IMR-90 (cell line): ENCODE measurements at regions not wholly inside any gene's neighbourhood (a gene's known extent, or its start where the extent isn't known, plus 50 kb on each side); places are given as distances from the start of the nearest gene placed in this dataset.

Experiments used
- ATAC-seq: fragments of 200-7000 bp; cut with Tn5 transposase; 2 replicates; pipeline ENCODE4 v1.9.1; 2020; ENCODE audit warnings: low read depth, mild to moderate bottlenecking, moderate library complexity
- BruUV-seq: library from RNA; stranded (reverse); fragments of 400-500 nt; replicated peaks from 2 replicates; lab custom pipeline; 2021; lab: Mats Ljungman, UMichigan
- CTCF ChIA-PET: fragments of 300-600 bp; formaldehyde crosslinking; extraction: SDS; loops from one replicate; lab custom pipeline; 2021; ENCODE audit warnings: antibody characterized with exemption; lab: Yijun Ruan, JAX
- POLR2A ChIA-PET: fragments of 300-600 bp; sonication (Branson Sonifier 250); formaldehyde crosslinking; loops from one replicate; lab custom pipeline; 2022; ENCODE audit warnings: antibody characterized with exemption; ENCODE audit not compliant: unreplicated experiment; lab: Charles Lee
- DNase-seq: peaks from one replicate; pipeline ENCODE4 v3.0.0; 2013
- H2AFZ ChIP-seq: replicated peaks from 2 replicates; pipeline ENCODE3; 2013; ENCODE audit warnings: low read length, mild to moderate bottlenecking; ENCODE audit not compliant: poor library complexity
- H2AK5ac ChIP-seq: 2 replicates; pipeline ENCODE4 v1.6.1; 2013; ENCODE audit warnings: low read depth, low read length, inconsistent platforms
- H2AK9ac ChIP-seq: replicated peaks from 2 replicates; pipeline ENCODE3; 2013; ENCODE audit warnings: mild to moderate bottlenecking, low read depth, low read length, moderate library complexity; ENCODE audit not compliant: poor library complexity
- H2BK120ac ChIP-seq: 2 replicates; pipeline ENCODE4 v1.6.1; 2013; ENCODE audit warnings: low read depth, low read length, inconsistent platforms
- H2BK15ac ChIP-seq: 3 replicates; pipeline ENCODE4 v1.6.1; 2013; ENCODE audit warnings: low read depth, low read length, inconsistent platforms
- H2BK20ac ChIP-seq: 2 replicates; pipeline ENCODE4 v1.6.1; 2013; ENCODE audit warnings: low read depth, mild to moderate bottlenecking, inconsistent platforms, low read length, moderate library complexity
- H2BK5ac ChIP-seq: 2 replicates; pipeline ENCODE4 v1.6.1; 2013; ENCODE audit warnings: mild to moderate bottlenecking, low read depth, low read length, inconsistent platforms; ENCODE audit not compliant: poor library complexity, severe bottlenecking
- H3K14ac ChIP-seq: replicated peaks from 2 replicates; pipeline ENCODE4 v1.6.1; 2013; ENCODE audit warnings: low read depth, low read length, inconsistent platforms
- H3K18ac ChIP-seq: 2 replicates; pipeline ENCODE4 v1.6.1; 2013; ENCODE audit warnings: low read depth, low read length, control low read depth
- H3K23ac ChIP-seq: 2 replicates; pipeline ENCODE4 v1.6.1; 2013; ENCODE audit warnings: low read depth, low read length, inconsistent platforms
- H3K27ac ChIP-seq: 2 replicates; pipeline ENCODE4 v1.5.1; 2013; ENCODE audit warnings: mild to moderate bottlenecking, control low read depth, low read length; ENCODE audit not compliant: insufficient read depth
- H3K27me3 ChIP-seq: 2 replicates; pipeline ENCODE4 v1.6.1; 2013; ENCODE audit warnings: low read length; ENCODE audit not compliant: control insufficient read depth, insufficient read depth
- H3K36me3 ChIP-seq: 2 replicates; pipeline ENCODE4 v1.6.1; 2013; ENCODE audit warnings: low read length, mixed read lengths; ENCODE audit not compliant: control insufficient read depth, insufficient read depth
- H3K4ac ChIP-seq: 2 replicates; pipeline ENCODE4 v1.6.1; 2013; ENCODE audit warnings: low read depth, low read length, inconsistent platforms
- H3K4me1 ChIP-seq: 2 replicates; pipeline ENCODE4 v1.6.1; 2013; ENCODE audit warnings: low read length, mixed read lengths; ENCODE audit not compliant: control insufficient read depth, insufficient read depth
- H3K4me2 ChIP-seq: 2 replicates; pipeline ENCODE4 v1.6.1; 2013; ENCODE audit warnings: low read depth, mild to moderate bottlenecking, control low read depth, low read length, moderate library complexity
- H3K4me3 ChIP-seq: 2 replicates; pipeline ENCODE4 v1.5.1; 2013; ENCODE audit warnings: low read depth, mild to moderate bottlenecking, control low read depth, low read length, moderate library complexity; ENCODE audit not compliant: insufficient read depth
- H3K56ac ChIP-seq: 2 replicates; pipeline ENCODE4 v1.6.1; 2013; ENCODE audit warnings: low read length, inconsistent platforms; ENCODE audit not compliant: insufficient read depth; ENCODE audit errors: extremely low read depth
- H3K79me1 ChIP-seq, 2 experiments: 2 replicates each; pipeline ENCODE4 v1.6.1; 2013; ENCODE audit warnings: low read length in 2 of 2, inconsistent platforms in 1 of 2, low read depth in 1 of 2
- H3K9ac ChIP-seq: 2 replicates; pipeline ENCODE4 v1.6.1; 2013; ENCODE audit warnings: low read depth, low read length, control low read depth
- H3K9me1 ChIP-seq: 2 replicates; pipeline ENCODE4 v1.6.1; 2013; ENCODE audit warnings: low read length, inconsistent platforms; ENCODE audit not compliant: insufficient read depth
- H3K9me3 ChIP-seq: 2 replicates; pipeline ENCODE4 v1.6.1; 2013; ENCODE audit warnings: low read length; ENCODE audit not compliant: control insufficient read depth, insufficient read depth
- H4K20me1 ChIP-seq: 2 replicates; pipeline ENCODE4 v1.6.1; 2013; ENCODE audit warnings: low read length, inconsistent platforms; ENCODE audit not compliant: insufficient read depth
- H4K5ac ChIP-seq: 2 replicates; pipeline ENCODE4 v1.6.1; 2013; ENCODE audit warnings: mild to moderate bottlenecking, low read depth, low read length, control low read depth
- H4K8ac ChIP-seq, 2 experiments: 2 replicates each; pipeline ENCODE4 v1.6.1; 2013; ENCODE audit warnings: low read depth in 2 of 2, low read length in 2 of 2, control low read depth in 1 of 2, inconsistent platforms in 1 of 2
- H4K91ac ChIP-seq: 2 replicates; pipeline ENCODE4 v1.6.1; 2013; ENCODE audit warnings: low read depth, low read length, inconsistent platforms; ENCODE audit not compliant: insufficient read depth
- BHLHE40 ChIP-seq: fragments of 150-350 bp; IDR thresholded peaks from 2 replicates; pipeline ENCODE4 v1.6.1; 2016; ENCODE audit warnings: mild to moderate bottlenecking, low read depth, low read length
- MAZ ChIP-seq: IDR thresholded peaks from 2 replicates; pipeline ENCODE4 v1.6.1; 2012; ENCODE audit warnings: low read depth, mild to moderate bottlenecking, low read length, improper control_type of control experiment, moderate library complexity, borderline replicate concordance
- NFE2L2 ChIP-seq: fragments of 150-350 bp; IDR thresholded peaks from 2 replicates; pipeline ENCODE4 v1.6.1; 2016; ENCODE audit warnings: low read depth, mild to moderate bottlenecking, low read length
- POLR2A ChIP-seq: IDR thresholded peaks from 2 replicates; pipeline ENCODE4 v1.6.1; 2012; ENCODE audit warnings: mild to moderate bottlenecking, low read depth, low read length
- RFX5 ChIP-seq: IDR thresholded peaks from 2 replicates; pipeline ENCODE4 v1.8.0; 2012; ENCODE audit warnings: low read depth, mild to moderate bottlenecking, low read length, moderate library complexity
- WGBS, 2 experiments: methylation state at CpG; one replicate each; pipeline versions ENCODE4 v1.1.5 to v1.1.7; 2013; ENCODE audit warnings: missing lambda C conversion rate in 2 of 2; ENCODE audit not compliant: insufficient read length in 1 of 2; ENCODE audit errors: extremely low coverage in 2 of 2; 5-methylcytosine and 5-hydroxymethylcytosine counted together
- dilution Hi-C: fragments of 300-500 bp; cut with HindIII; formaldehyde crosslinking; loops from one replicate; pipeline ENCODE4 v1.14.3; 2018; ENCODE audit warnings: low sequenced_read_pairs; ENCODE audit not compliant: unreplicated experiment
- in situ Hi-C: fragments of 300-500 bp; cut with MboI; formaldehyde crosslinking; loops from 3 replicates; pipeline ENCODE4 v1.14.3; 2019; ENCODE audit warnings: low sequenced_read_pairs, inconsistent platforms, mixed read lengths
- intact Hi-C: fragments of 100-400 bp; cut with micrococcal nuclease; formaldehyde crosslinking; loops from 2 replicates; pipeline ENCODE4 v1.10.0; 2022

DNA sequence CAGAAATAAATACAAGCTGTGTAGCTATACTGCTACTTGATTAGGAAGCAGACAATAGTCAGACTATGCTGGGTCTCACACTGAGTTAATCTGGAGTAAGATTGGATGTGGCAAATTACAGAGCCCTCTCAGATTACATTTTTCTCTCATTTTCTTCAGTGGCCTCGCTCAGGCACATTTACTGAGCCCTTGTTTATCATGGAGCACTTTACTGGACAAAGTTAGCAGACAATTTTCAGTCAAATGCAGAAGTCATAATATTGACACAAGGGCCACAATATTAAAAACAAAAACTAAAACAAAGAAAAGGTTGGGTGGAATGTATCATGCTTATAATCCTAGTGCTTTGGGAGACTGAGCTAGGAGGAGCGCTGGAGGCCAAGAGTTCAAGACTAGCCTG is 95.0 kb upstream of the MAP3K7 start:
- ATAC-seq: no peak
- Histone ChIP-seq H2BK15ac (no peak overlapping the region), H3K14ac (no peak overlapping the region), H2AFZ (no peak overlapping the region), H2BK20ac (no peak overlapping the region), H4K91ac (no peak overlapping the region), H3K79me1 (no peaks in the 10 kb centered on the region), H2BK5ac (no peak overlapping the region), H4K8ac (no peak overlapping the region), H2AK9ac (no peak overlapping the region), H3K4ac (no peak overlapping the region), H3K27me3 (no peaks in the 10 kb centered on the region), H3K9me3 (no peaks in the 10 kb centered on the region), H3K4me2 (no peak overlapping the region), H3K27ac (no peak overlapping the region), H3K9me1 (no peaks in the 10 kb centered on the region), H3K4me1 (no peaks in the 10 kb centered on the region), H3K9ac (no peak overlapping the region), H3K4me3 (no peak overlapping the region), H2AK5ac (no peak overlapping the region), H4K5ac (no peak overlapping the region), H3K23ac (no peak overlapping the region), H3K36me3 (no peaks in the 10 kb centered on the region), H3K56ac (no peak overlapping the region), H4K20me1 (no peaks in the 10 kb centered on the region), H3K18ac (no peak overlapping the region), H2BK120ac (no peak overlapping the region)
- dilution Hi-C loops (no loop called here), intact Hi-C loops (no loop called here), in situ Hi-C loops (no loop called here)
- no peak for TF ChIP-seq NFE2L2
- no peak for TF ChIP-seq POLR2A
- no peak for TF ChIP-seq MAZ
- TF ChIP-seq RFX5: no peak
- no peak for TF ChIP-seq BHLHE40
- WGBS, 2 experiments: 88% methylated on average over 1 of the region's 2 CpGs; no CpG with 5 or more reads in 1 of the 2 experiments
- CTCF ChIA-PET: no interaction called here
- no TSS peak for BruUV-seq
- POLR2A ChIA-PET: no interaction called here
- no peak for DNase-seq
